Type B pancreatic cell (in vitro differentiated cells): ENCODE measurements at regions not wholly inside any gene's neighbourhood (a gene's known extent, or its start where the extent isn't known, plus 50 kb on each side); places are given as distances from the start of the nearest gene placed in this dataset.
A peak's percentile ranks its signal among the peaks of the same experiment; 100 is the strongest.

ENCODE experiments used
- DNase-seq: peaks from one replicate; pipeline ENCODE4 v3.0.0; 2021; ENCODE audit warnings: mixed read lengths; ENCODE audit not compliant: unreplicated experiment; ENCODE audit errors: extremely low spot score
- H3K27ac Mint-ChIP-seq: 2 replicates; pipeline ENCODE4 v1.8.0; 2021; ENCODE audit warnings: mild to moderate bottlenecking, mixed read lengths
- H3K27me3 Mint-ChIP-seq: 2 replicates; pipeline ENCODE4 v1.8.0; 2021; ENCODE audit warnings: mixed read lengths
- H3K36me3 Mint-ChIP-seq: 2 replicates; pipeline ENCODE4 v1.8.0; 2021; ENCODE audit warnings: mixed read lengths
- H3K4me1 Mint-ChIP-seq: one replicate; pipeline ENCODE4 v1.8.0; 2021; ENCODE audit warnings: mixed read lengths; ENCODE audit not compliant: unreplicated experiment
- H3K4me3 Mint-ChIP-seq: 2 replicates; pipeline ENCODE4 v1.8.0; 2021; ENCODE audit warnings: mild to moderate bottlenecking, mixed read lengths
- H3K9me3 Mint-ChIP-seq: 2 replicates; pipeline ENCODE4 v1.8.0; 2021; ENCODE audit warnings: mixed read lengths
- CTCF ChIP-seq: fragments of 200-600 bp; sonication (generic); conservative IDR thresholded peaks from 2 replicates; pipeline ENCODE4 v1.5.0; 2021; ENCODE audit warnings: antibody characterized with exemption, mild to moderate bottlenecking

GRCh38 chr11:22491555-22492225 is 133.9 kb downstream of the FANCF start:
- Mint-ChIP-seq H3K4me3 (peak overlapping the region; percentile 61), H3K27ac (peak overlapping the region; percentile 3), H3K27me3 (no peaks in the 10 kb centered on the region), H3K36me3 (no peaks in the 10 kb centered on the region), H3K4me1 (peaks cover 25% of the 10 kb centered on the region), H3K9me3 (no peaks in the 10 kb centered on the region)
- TF ChIP-seq CTCF, result no peak
- DNase-seq, result no peak

- peaks cover 5% of the 10 kb centered on the region for H3K9me3 Mint-ChIP-seq
- peak overlapping the region; percentile 21 for H3K4me3 Mint-ChIP-seq
- H3K36me3 Mint-ChIP-seq, result no peaks in the 10 kb centered on the region
- TF ChIP-seq CTCF, result no peak
- DNase-seq, result no peak
- peak overlapping the region; percentile 29 for H3K27ac Mint-ChIP-seq
- H3K4me1 Mint-ChIP-seq, result peaks cover 14% of the 10 kb centered on the region
- H3K27me3 Mint-ChIP-seq, result no peaks in the 10 kb centered on the region
Observed at GRCh38 chr11:22479971-22480720, 142.0 kb downstream of the SLC17A6 start.

GRCh38 chr11:22479208-22479607 is 141.0 kb downstream of the SLC17A6 start:
- DNase-seq, result no peak
- no peaks in the 10 kb centered on the region for H3K36me3 Mint-ChIP-seq
- H3K4me3 Mint-ChIP-seq, result no peak overlapping the region
- TF ChIP-seq CTCF, result no peak
- peaks cover 14% of the 10 kb centered on the region for H3K4me1 Mint-ChIP-seq
- H3K27me3 Mint-ChIP-seq, result no peaks in the 10 kb centered on the region
- no peak overlapping the region for H3K27ac Mint-ChIP-seq
- H3K9me3 Mint-ChIP-seq, result peaks cover 5% of the 10 kb centered on the region

GRCh38 chr11:22478169-22478568 is 140.0 kb downstream of the SLC17A6 start:
- no peaks in the 10 kb centered on the region for H3K27me3 Mint-ChIP-seq
- H3K4me3 Mint-ChIP-seq, result no peak overlapping the region
- H3K27ac Mint-ChIP-seq, result no peak overlapping the region
- peaks cover 5% of the 10 kb centered on the region for H3K9me3 Mint-ChIP-seq
- peaks cover 14% of the 10 kb centered on the region for H3K4me1 Mint-ChIP-seq
- no peaks in the 10 kb centered on the region for H3K36me3 Mint-ChIP-seq
- DNase-seq, result no peak
- no peak for TF ChIP-seq CTCF

GRCh38 chr11:22477312-22477711 is 139.1 kb downstream of the SLC17A6 start:
- DNase-seq, result no peak
- Mint-ChIP-seq H3K9me3 (peaks cover 5% of the 10 kb centered on the region), H3K27me3 (no peaks in the 10 kb centered on the region), H3K27ac (no peak overlapping the region), H3K4me3 (no peak overlapping the region), H3K36me3 (no peaks in the 10 kb centered on the region), H3K4me1 (peaks cover 14% of the 10 kb centered on the region)
- no peak for TF ChIP-seq CTCF
